ENCODE measurements at regions not wholly inside any gene's neighbourhood (a gene's known extent, or its start where the extent isn't known, plus 50 kb on each side); places are given as distances from the start of the nearest gene placed in this dataset.

DNA sequence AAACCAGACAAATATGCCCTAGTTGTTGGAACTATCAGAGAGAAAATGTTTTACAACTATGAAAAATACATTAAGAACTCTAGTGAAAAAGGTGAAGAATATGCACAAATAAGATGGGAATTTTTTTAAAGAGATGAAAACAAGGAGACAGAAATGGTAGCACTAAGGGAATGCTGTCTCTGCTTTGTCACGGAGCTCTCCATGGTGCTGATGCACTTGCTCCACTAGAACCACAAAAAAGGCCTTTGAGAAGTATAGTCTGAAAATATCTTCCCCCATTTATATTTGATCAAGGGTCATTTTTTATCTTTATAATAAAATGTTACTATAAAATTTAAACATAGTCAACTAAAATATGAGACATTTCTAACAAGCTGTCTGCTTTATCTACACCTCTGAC lies 1655.5 kb upstream of the AGA start:
- no peak for TF ChIP-seq ZNF274 (IDR thresholded peaks at IDR 0.05; ENCODE audit: low read depth, low read length)
- TF ChIP-seq SUZ12 (IDR thresholded peaks at IDR 0.05; ENCODE audit: extremely low read depth, insufficient read depth, insufficient read length): no peak
- no peak for TF ChIP-seq YY1 (IDR thresholded peaks at IDR 0.05; ENCODE audit: insufficient read depth, insufficient read length)

Data from NT2/D1 (cell line).